HepG2 (cell line): ENCODE measurements at regions not wholly inside any gene's neighbourhood (a gene's known extent, or its start where the extent isn't known, plus 50 kb on each side); places are given as distances from the start of the nearest gene placed in this dataset.

Experiments
- ATAC-seq: fragments of 200-7000 bp; cut with Tn5 transposase; 3 replicates; pipeline ENCODE4 v1.9.1; 2020; ENCODE audit warnings: mild to moderate bottlenecking, moderate library complexity
- BruUV-seq: library from RNA; stranded (reverse); fragments of 400-500 nt; replicated peaks from 2 replicates; lab custom pipeline; 2021; lab: Mats Ljungman, UMichigan
- CTCF ChIA-PET: fragments of 300-600 bp; formaldehyde crosslinking; extraction: SDS; loops from one replicate; lab custom pipeline; 2021; ENCODE audit warnings: low total read pairs, inconsistent platforms, low intra/inter-chr PET ratio; lab: Yijun Ruan, JAX
- POLR2A ChIA-PET: fragments of 350-600 bp; sonication (Branson Sonifier 250); formaldehyde crosslinking; loops from one replicate; lab custom pipeline; 2020; ENCODE audit warnings: antibody characterized with exemption, inconsistent platforms; lab: Yijun Ruan, JAX
- DNase-seq: peaks from one replicate; pipeline ENCODE4 v3.0.0-alpha.2; 2015; ENCODE audit warnings: low spot score
- FAIRE-seq: peaks from 3 replicates; lab custom pipeline; 2011; peaks lifted over from hg19 to GRCh38; lab: Jason Lieb, UNC
- H2AFZ ChIP-seq: one replicate; pipeline ENCODE4 v1.6.1; 2011; ENCODE audit warnings: low read length, inconsistent platforms
- H3K27ac ChIP-seq: fragments of 300-600 bp; 3 replicates; pipeline ENCODE4 v1.8.0; 2011; ENCODE audit warnings: mixed run types, mild to moderate bottlenecking, mixed read lengths, low read length, inconsistent platforms; ENCODE audit not compliant: insufficient read depth; ENCODE audit errors: extremely low read length
- H3K27me3 ChIP-seq, 2 experiments: fragments of 200-600 bp in 1 of 2; 2 replicates in 1 of 2; 3 replicates in 1 of 2; pipeline versions ENCODE4 v1.6.0 to v1.8.0; 2011; ENCODE audit warnings: low read length in 2 of 2, mild to moderate bottlenecking in 2 of 2, moderate library complexity in 2 of 2, inconsistent platforms in 1 of 2; ENCODE audit not compliant: insufficient read depth in 2 of 2, control insufficient read depth in 1 of 2
- H3K36me3 ChIP-seq, 2 experiments: fragments of 200-600 bp in 1 of 2; replicated peaks in 1 of 2; 2 replicates in 1 of 2; 3 replicates in 1 of 2; pipeline versions ENCODE4 v1.5.1 to v1.8.0; 2011; ENCODE audit warnings: low read length in 2 of 2, inconsistent platforms in 1 of 2; ENCODE audit not compliant: insufficient read depth in 2 of 2, control insufficient read depth in 1 of 2
- H3K4me1 ChIP-seq: 2 replicates; pipeline ENCODE4 v1.5.1; 2012; ENCODE audit warnings: low read length, inconsistent platforms; ENCODE audit not compliant: insufficient read depth
- H3K4me2 ChIP-seq: 2 replicates; pipeline ENCODE4 v1.6.0; 2011; ENCODE audit warnings: low read depth, low read length, inconsistent platforms
- H3K4me3 ChIP-seq, 3 experiments: fragments of 200-600 bp in 1 of 3; sonication (generic), shearing (Covaris generic) in 1 of 3; replicated peaks in 1 of 3; 2 replicates each; pipeline ENCODE4 v1.5.1; 2011 to 2016; ENCODE audit warnings: low read length in 3 of 3, inconsistent platforms in 2 of 3, low read depth in 2 of 3, mild to moderate bottlenecking in 2 of 3, control low read depth in 1 of 3, mixed read lengths in 1 of 3; ENCODE audit not compliant: insufficient read depth in 1 of 3
- H3K79me2 ChIP-seq: one replicate; pipeline ENCODE4 v1.6.1; 2011; ENCODE audit warnings: low read length, inconsistent platforms; ENCODE audit not compliant: insufficient read depth
- H3K9ac ChIP-seq: 2 replicates; pipeline ENCODE4 v1.6.0; 2011; ENCODE audit warnings: mild to moderate bottlenecking, low read depth, low read length, inconsistent platforms; ENCODE audit not compliant: insufficient read depth
- H3K9me3 ChIP-seq: 2 replicates; pipeline ENCODE4 v1.5.1; 2012; ENCODE audit warnings: mild to moderate bottlenecking, low read length
- H4K20me1 ChIP-seq: 2 replicates; pipeline ENCODE4 v1.6.0; 2011; ENCODE audit warnings: inconsistent platforms, mild to moderate bottlenecking, low read length, moderate library complexity; ENCODE audit not compliant: insufficient read depth
- HNRNPL ChIP-seq: fragments of 200-400 bp; formaldehyde crosslinking; IDR thresholded peaks from 2 replicates; pipeline ENCODE4 v1.6.1; 2017; ENCODE audit warnings: mild to moderate bottlenecking, low read depth, low read length
- JARID2 ChIP-seq: sonication (generic); formaldehyde crosslinking; IDR thresholded peaks from 2 replicates; pipeline ENCODE4 v1.8.1; 2023; ENCODE audit warnings: missing genetic modification reagents, inconsistent platforms; ENCODE audit not compliant: insufficient replicate concordance
- ZNF256 ChIP-seq: sonication (generic); formaldehyde crosslinking; conservative IDR thresholded peaks from 2 replicates; pipeline ENCODE4 v1.4.0; 2020; ENCODE audit warnings: missing genetic modification reagents
- ZNF550 ChIP-seq: sonication (generic); formaldehyde crosslinking; IDR thresholded peaks from 2 replicates; pipeline ENCODE4 v1.4.0; 2020; ENCODE audit warnings: mild to moderate bottlenecking, missing genetic modification reagents, borderline replicate concordance
- ZNF564 ChIP-seq: sonication (generic); formaldehyde crosslinking; IDR thresholded peaks from 2 replicates; pipeline ENCODE4 v1.8.1; 2023; ENCODE audit warnings: mild to moderate bottlenecking, missing genetic modification reagents
- ZNF792 ChIP-seq: IDR thresholded peaks from 2 replicates; pipeline ENCODE4 v1.6.1; 2016
- ZNF891 ChIP-seq: sonication (generic); formaldehyde crosslinking; IDR thresholded peaks from 2 replicates; pipeline ENCODE4 v1.5.0; 2020; ENCODE audit warnings: mild to moderate bottlenecking, missing genetic modification reagents
- WGBS: methylation state at CpG from one replicate; pipeline ENCODE4 v1.1.6; 2017; ENCODE audit warnings: low lambda C conversion rate; 5-methylcytosine and 5-hydroxymethylcytosine counted together
- in situ Hi-C: cut with HindIII; loops from 2 replicates; pipeline ENCODE4 v1.10.0; 2017; ENCODE audit warnings: low pct_unique_long_range_greater_than_20kb; ENCODE audit not compliant: extremely low pct_ligation_motif_present
- intact Hi-C: fragments of 100-400 bp; cut with micrococcal nuclease; formaldehyde crosslinking; loops from one replicate; pipeline ENCODE4 v1.10.0; 2022; ENCODE audit not compliant: unreplicated experiment
- TF ChIP-seq, protein P1 (sequence below): sonication (generic); formaldehyde crosslinking; IDR thresholded peaks from 2 replicates; pipeline ENCODE4 v1.4.0; 2020; ENCODE audit warnings: low read depth, mild to moderate bottlenecking, missing genetic modification reagents
- TF ChIP-seq, protein P2 (sequence below): sonication (generic); formaldehyde crosslinking; IDR thresholded peaks from 2 replicates; pipeline ENCODE4 v1.4.0; 2020; ENCODE audit warnings: missing genetic modification reagents
- TF ChIP-seq, protein P3 (sequence below): sonication (generic); formaldehyde crosslinking; IDR thresholded peaks from 2 replicates; pipeline ENCODE4 v1.4.0; 2020; ENCODE audit warnings: missing genetic modification reagents, mild to moderate bottlenecking, borderline replicate concordance

DNA sequence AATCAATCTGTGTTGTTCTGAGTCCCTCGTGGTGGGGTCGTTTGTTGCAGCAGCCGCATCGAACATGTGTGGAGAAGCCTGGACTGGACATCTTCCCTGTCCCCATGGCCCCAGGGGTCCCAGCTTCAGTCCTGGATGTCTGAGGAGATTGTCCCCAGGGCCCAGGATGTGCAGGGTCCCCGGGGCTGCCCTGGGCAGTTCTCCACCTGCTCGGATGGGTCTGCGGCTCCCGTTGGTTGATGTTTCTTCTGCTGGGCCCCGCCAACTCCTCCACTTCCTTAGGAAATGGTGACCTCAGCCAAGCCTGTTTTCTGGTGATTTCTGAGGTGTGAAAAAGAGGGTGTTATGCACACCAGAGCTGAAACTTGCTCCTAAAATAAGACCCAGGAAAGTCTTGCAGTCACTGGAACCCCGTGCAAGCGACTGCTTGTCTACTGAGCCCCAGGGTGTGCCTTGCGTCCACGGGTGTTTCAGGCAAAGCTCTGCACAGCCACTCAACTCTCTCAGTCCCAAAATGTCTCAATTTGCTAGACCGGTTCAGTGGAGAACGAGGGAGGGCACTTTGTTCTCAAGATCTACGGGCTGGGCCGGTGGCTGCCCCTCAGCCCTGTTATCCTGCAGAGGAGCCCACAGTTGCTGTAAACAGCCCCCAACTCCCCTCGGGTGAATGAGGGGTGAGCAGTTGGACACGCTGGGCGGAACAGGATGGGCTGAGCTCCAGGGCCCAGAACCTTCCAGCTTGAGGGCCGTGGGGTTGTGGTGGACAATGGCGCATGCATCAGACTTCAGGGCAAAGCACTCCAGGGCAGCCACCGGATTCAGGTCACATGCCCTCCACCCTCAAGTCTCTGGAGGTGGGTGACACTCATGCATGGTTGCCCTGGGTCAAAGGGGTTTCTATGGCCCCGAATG lies 66.7 kb upstream of the OLFM1 start:
- intact Hi-C loops = no loop called here
- Histone ChIP-seq H3K9ac (no peak overlapping the region), H2AFZ (no peak overlapping the region), H3K36me3 (no peaks in the 10 kb centered on the region), H3K4me3 (no peak overlapping the region)
- in situ Hi-C loops = no loop called here
- FAIRE-seq = no peak
- TF ChIP-seq, protein P1, sequence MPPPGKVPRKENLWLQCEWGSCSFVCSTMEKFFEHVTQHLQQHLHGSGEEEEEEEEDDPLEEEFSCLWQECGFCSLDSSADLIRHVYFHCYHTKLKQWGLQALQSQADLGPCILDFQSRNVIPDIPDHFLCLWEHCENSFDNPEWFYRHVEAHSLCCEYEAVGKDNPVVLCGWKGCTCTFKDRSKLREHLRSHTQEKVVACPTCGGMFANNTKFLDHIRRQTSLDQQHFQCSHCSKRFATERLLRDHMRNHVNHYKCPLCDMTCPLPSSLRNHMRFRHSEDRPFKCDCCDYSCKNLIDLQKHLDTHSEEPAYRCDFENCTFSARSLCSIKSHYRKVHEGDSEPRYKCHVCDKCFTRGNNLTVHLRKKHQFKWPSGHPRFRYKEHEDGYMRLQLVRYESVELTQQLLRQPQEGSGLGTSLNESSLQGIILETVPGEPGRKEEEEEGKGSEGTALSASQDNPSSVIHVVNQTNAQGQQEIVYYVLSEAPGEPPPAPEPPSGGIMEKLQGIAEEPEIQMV (CRISPR knock-in tag) = no peak
- TF ChIP-seq JARID2 (no peak), HNRNPL (no peak), ZNF550 (CRISPR knock-in tag) (no peak), ZNF256 (CRISPR knock-in tag) (no peak), ZNF891 (CRISPR knock-in tag) (no peak), ZNF792 (CRISPR knock-in tag) (no peak), ZNF564 (no peak)
- TF ChIP-seq, protein P2, sequence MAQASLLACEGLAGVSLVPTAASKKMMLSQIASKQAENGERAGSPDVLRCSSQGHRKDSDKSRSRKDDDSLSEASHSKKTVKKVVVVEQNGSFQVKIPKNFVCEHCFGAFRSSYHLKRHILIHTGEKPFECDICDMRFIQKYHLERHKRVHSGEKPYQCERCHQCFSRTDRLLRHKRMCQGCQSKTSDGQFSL (CRISPR knock-in tag) = no peak
- TF ChIP-seq, protein P3, sequence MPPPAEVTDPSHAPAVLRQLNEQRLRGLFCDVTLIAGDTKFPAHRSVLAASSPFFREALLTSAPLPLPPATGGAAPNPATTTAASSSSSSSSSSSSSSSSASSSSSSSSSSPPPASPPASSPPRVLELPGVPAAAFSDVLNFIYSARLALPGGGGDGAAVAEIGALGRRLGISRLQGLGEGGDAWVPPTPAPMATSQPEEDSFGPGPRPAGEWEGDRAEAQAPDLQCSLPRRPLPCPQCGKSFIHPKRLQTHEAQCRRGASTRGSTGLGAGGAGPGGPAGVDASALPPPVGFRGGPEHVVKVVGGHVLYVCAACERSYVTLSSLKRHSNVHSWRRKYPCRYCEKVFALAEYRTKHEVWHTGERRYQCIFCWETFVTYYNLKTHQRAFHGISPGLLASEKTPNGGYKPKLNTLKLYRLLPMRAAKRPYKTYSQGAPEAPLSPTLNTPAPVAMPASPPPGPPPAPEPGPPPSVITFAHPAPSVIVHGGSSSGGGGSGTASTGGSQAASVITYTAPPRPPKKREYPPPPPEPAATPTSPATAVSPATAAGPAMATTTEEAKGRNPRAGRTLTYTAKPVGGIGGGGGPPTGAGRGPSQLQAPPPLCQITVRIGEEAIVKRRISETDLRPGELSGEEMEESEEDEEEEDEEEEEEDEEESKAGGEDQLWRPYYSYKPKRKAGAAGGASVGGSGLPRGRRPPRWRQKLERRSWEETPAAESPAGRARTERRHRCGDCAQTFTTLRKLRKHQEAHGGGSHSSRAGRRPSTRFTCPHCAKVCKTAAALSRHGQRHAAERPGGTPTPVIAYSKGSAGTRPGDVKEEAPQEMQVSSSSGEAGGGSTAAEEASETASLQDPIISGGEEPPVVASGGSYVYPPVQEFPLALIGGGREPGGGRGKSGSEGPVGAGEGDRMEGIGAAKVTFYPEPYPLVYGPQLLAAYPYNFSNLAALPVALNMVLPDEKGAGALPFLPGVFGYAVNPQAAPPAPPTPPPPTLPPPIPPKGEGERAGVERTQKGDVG (CRISPR knock-in tag) = no peak
- TF ChIP-seq, all 625 proteins: peak for 0
- Histone ChIP-seq H3K9me3 (no peaks in the 10 kb centered on the region), H3K27ac (no peak overlapping the region), H3K27me3 (peaks cover 8 to 57% of the 10 kb centered on the region in 2 experiments; a peak in 4 of 5 replicates), H3K4me1 (no peaks in the 10 kb centered on the region), H3K79me2 (no peaks in the 10 kb centered on the region), H4K20me1 (no peaks in the 10 kb centered on the region), H3K4me2 (no peak overlapping the region)
- BruUV-seq = no TSS peak
- no peak for DNase-seq
- CTCF ChIA-PET = no interaction called here
- 0% methylated on average over 2 of the region's 24 CpGs for WGBS
- POLR2A ChIA-PET = no interaction called here
- ATAC-seq = no peak
